Fibroblast of villous mesenchyme (primary cell): ENCODE measurements at regions not wholly inside any gene's neighbourhood (a gene's known extent, or its start where the extent isn't known, plus 50 kb on each side); places are given as distances from the start of the nearest gene placed in this dataset.

Experiments used
- DNase-seq: peaks from one replicate; pipeline ENCODE4 v3.0.0-alpha.2; 2010; ENCODE audit warnings: low read depth
- H3K4me3 ChIP-seq: 2 replicates; pipeline ENCODE4 v1.5.1; 2011; ENCODE audit warnings: low read depth, mild to moderate bottlenecking, low read length
- CTCF ChIP-seq: IDR thresholded peaks from 2 replicates; pipeline ENCODE4 v1.5.1; 2012; ENCODE audit warnings: low read depth, mild to moderate bottlenecking, low read length; ENCODE audit not compliant: insufficient read depth

- no peak overlapping the region for H3K4me3 ChIP-seq
- peak; percentile 69 for DNase-seq
- no peak for TF ChIP-seq CTCF
Observed at GRCh38 chr15:96093063-96093462, 237.4 kb upstream of the NR2F2 start.

GRCh38 chr15:96097661-96098060, 232.8 kb upstream of the NR2F2 start:
- no peak overlapping the region for H3K4me3 ChIP-seq
- DNase-seq = no peak
- TF ChIP-seq CTCF = no peak

- DNase-seq = no peak
- TF ChIP-seq CTCF = no peak
- no peak overlapping the region for H3K4me3 ChIP-seq
Observed at GRCh38 chr15:96102631-96103030, 227.9 kb upstream of the NR2F2 start.

- no peak overlapping the region for H3K4me3 ChIP-seq
- no peak for TF ChIP-seq CTCF
- DNase-seq = no peak
Observed at GRCh38 chr15:96106181-96106580, 224.3 kb upstream of the NR2F2 start.

- no peak overlapping the region for H3K4me3 ChIP-seq
- no peak for DNase-seq
- TF ChIP-seq CTCF = no peak
Observed at GRCh38 chr15:96106628-96107027, 223.9 kb upstream of the NR2F2 start.

GRCh38 chr15:96107916-96108315, 222.6 kb upstream of the NR2F2 start:
- DNase-seq = peak; percentile 36
- no peak for TF ChIP-seq CTCF
- no peak overlapping the region for H3K4me3 ChIP-seq

- DNase-seq = no peak
- no peak overlapping the region for H3K4me3 ChIP-seq
- no peak for TF ChIP-seq CTCF
Observed at GRCh38 chr15:96108405-96108804, 222.1 kb upstream of the NR2F2 start.
